Uterus (tissue), 2 donors: ENCODE measurements at regions not wholly inside any gene's neighbourhood (a gene's known extent, or its start where the extent isn't known, plus 50 kb on each side); places are given as distances from the start of the nearest gene placed in this dataset.

Source experiments
- POLR2A ChIP-seq, 2 donors: fragments of 450-650 bp; IDR thresholded peaks; one replicate each; pipeline ENCODE4 v1.6.1; 2016; ENCODE audit warnings: antibody characterized with exemption in 2 of 2, mild to moderate bottlenecking in 1 of 2, moderate library complexity in 1 of 2
- TF ChIP-seq, protein P1 (sequence below), 4 experiments: fragments of 200-600 bp in 2 of 4; fragments of 450-650 bp in 2 of 4; sonication (generic) in 2 of 4; IDR thresholded peaks; one replicate each; pipeline ENCODE4 v1.5.1; 2016 to 2019; ENCODE audit warnings: antibody characterized with exemption in 4 of 4, mild to moderate bottlenecking in 2 of 4, moderate library complexity in 1 of 4

DNA sequence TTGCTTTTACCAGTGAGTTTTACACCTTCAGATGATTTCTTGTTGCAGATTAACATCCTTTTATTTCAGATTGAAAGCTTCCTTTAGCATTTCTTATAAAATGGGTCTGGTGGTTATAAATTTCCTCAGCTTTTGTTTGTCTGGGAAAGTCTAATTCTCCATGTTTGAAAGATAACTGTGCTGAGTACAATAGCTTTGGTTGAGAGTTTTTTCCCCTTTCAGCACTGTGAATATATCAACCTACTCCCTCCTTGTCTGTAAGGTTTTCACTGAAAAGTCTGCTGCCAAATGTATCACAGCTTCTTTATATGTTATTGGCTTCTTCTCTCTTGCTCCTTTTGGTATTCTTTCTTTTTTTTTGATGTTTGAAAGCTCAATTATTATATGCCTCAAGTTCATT lies 53.5 kb upstream of the ACTRT1 start:
- TF ChIP-seq, protein P1, sequence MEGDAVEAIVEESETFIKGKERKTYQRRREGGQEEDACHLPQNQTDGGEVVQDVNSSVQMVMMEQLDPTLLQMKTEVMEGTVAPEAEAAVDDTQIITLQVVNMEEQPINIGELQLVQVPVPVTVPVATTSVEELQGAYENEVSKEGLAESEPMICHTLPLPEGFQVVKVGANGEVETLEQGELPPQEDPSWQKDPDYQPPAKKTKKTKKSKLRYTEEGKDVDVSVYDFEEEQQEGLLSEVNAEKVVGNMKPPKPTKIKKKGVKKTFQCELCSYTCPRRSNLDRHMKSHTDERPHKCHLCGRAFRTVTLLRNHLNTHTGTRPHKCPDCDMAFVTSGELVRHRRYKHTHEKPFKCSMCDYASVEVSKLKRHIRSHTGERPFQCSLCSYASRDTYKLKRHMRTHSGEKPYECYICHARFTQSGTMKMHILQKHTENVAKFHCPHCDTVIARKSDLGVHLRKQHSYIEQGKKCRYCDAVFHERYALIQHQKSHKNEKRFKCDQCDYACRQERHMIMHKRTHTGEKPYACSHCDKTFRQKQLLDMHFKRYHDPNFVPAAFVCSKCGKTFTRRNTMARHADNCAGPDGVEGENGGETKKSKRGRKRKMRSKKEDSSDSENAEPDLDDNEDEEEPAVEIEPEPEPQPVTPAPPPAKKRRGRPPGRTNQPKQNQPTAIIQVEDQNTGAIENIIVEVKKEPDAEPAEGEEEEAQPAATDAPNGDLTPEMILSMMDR (IDR thresholded peaks at IDR 0.05) = no peak
- TF ChIP-seq POLR2A (IDR thresholded peaks at IDR 0.05) = no peak
